OCI-LY1 (cell line): ENCODE measurements at regions not wholly inside any gene's neighbourhood (a gene's known extent, or its start where the extent isn't known, plus 50 kb on each side); places are given as distances from the start of the nearest gene placed in this dataset.

Experiments
- H2AFZ ChIP-seq: fragments of 200-600 bp; sonication (generic), shearing (Covaris generic); 2 replicates; pipeline ENCODE4 v1.6.0; 2014; ENCODE audit warnings: antibody characterized with exemption, mild to moderate bottlenecking, low read length
- H3F3A ChIP-seq: fragments of 200-600 bp; sonication (generic), shearing (Covaris generic); 2 replicates; pipeline ENCODE4 v1.6.0; 2014; ENCODE audit warnings: mild to moderate bottlenecking, antibody characterized with exemption, low read length, moderate library complexity; ENCODE audit not compliant: insufficient read depth
- H3K27ac ChIP-seq: fragments of 200-600 bp; sonication (generic); 2 replicates; pipeline ENCODE4 v1.5.1; 2014; ENCODE audit warnings: low read length, mixed run types, mild to moderate bottlenecking, low read depth; ENCODE audit not compliant: poor library complexity, severe bottlenecking
- H3K27me3 ChIP-seq: fragments of 200-600 bp; sonication (generic); 2 replicates; pipeline ENCODE4 v1.6.0; 2014; ENCODE audit warnings: antibody characterized with exemption, mild to moderate bottlenecking, low read length, moderate library complexity; ENCODE audit not compliant: insufficient read depth
- H3K36me3 ChIP-seq: fragments of 200-600 bp; sonication (generic); 2 replicates; pipeline ENCODE4 v1.6.1; 2014; ENCODE audit warnings: mild to moderate bottlenecking, antibody characterized with exemption, low read length, moderate library complexity, mixed read lengths; ENCODE audit not compliant: insufficient read depth
- H3K4me1 ChIP-seq: fragments of 200-600 bp; sonication (generic); 2 replicates; pipeline ENCODE4 v1.5.1; 2014; ENCODE audit warnings: mild to moderate bottlenecking, low read length, moderate library complexity; ENCODE audit not compliant: insufficient read depth, severe bottlenecking
- H3K4me2 ChIP-seq: fragments of 200-600 bp; sonication (generic), shearing (Covaris generic); 2 replicates; pipeline ENCODE4 v1.6.1; 2014; ENCODE audit warnings: low read length
- H3K4me3 ChIP-seq: fragments of 200-600 bp; sonication (generic); 2 replicates; pipeline ENCODE4 v1.5.1; 2014; ENCODE audit warnings: low read length, low read depth, mild to moderate bottlenecking, mixed read lengths; ENCODE audit not compliant: poor library complexity, severe bottlenecking
- H3K79me2 ChIP-seq: fragments of 200-600 bp; shearing (Covaris generic); 2 replicates; pipeline ENCODE4 v1.6.1; 2016; ENCODE audit warnings: mixed run types, low read length, mixed read lengths; ENCODE audit not compliant: insufficient read depth
- H3K9ac ChIP-seq: fragments of 200-600 bp; sonication (generic), shearing (Covaris generic); 2 replicates; pipeline ENCODE4 v1.6.1; 2014; ENCODE audit warnings: mild to moderate bottlenecking, low read length, mixed read lengths
- H3K9me2 ChIP-seq: fragments of 200-600 bp; sonication (generic), shearing (Covaris generic); 2 replicates; pipeline ENCODE4 v1.6.1; 2014; ENCODE audit warnings: low read depth, mild to moderate bottlenecking, low read length, mixed read lengths
- H3K9me3 ChIP-seq: fragments of 200-600 bp; shearing (Covaris generic); 2 replicates; pipeline ENCODE4 v1.6.1; 2014; ENCODE audit warnings: low read length, mixed read lengths
- H4K20me1 ChIP-seq: fragments of 200-600 bp; sonication (generic), shearing (Covaris generic); 2 replicates; pipeline ENCODE4 v1.6.0; 2016; ENCODE audit warnings: mild to moderate bottlenecking, low read length; ENCODE audit not compliant: insufficient read depth
- EZH2 ChIP-seq: fragments of 200-600 bp; sonication (generic), shearing (Covaris generic); IDR thresholded peaks from 2 replicates; pipeline ENCODE4 v1.8.0; 2017; ENCODE audit warnings: borderline replicate concordance, mixed run types, mild to moderate bottlenecking, antibody characterized with exemption, low read length, moderate library complexity, mixed read lengths
- TF ChIP-seq, protein P1 (sequence below): fragments of 200-600 bp; sonication (generic), shearing (Covaris generic); IDR thresholded peaks from 2 replicates; pipeline ENCODE4 v1.5.1; 2017; ENCODE audit warnings: mild to moderate bottlenecking, antibody characterized with exemption, low read length, moderate library complexity, mixed read lengths

DNA sequence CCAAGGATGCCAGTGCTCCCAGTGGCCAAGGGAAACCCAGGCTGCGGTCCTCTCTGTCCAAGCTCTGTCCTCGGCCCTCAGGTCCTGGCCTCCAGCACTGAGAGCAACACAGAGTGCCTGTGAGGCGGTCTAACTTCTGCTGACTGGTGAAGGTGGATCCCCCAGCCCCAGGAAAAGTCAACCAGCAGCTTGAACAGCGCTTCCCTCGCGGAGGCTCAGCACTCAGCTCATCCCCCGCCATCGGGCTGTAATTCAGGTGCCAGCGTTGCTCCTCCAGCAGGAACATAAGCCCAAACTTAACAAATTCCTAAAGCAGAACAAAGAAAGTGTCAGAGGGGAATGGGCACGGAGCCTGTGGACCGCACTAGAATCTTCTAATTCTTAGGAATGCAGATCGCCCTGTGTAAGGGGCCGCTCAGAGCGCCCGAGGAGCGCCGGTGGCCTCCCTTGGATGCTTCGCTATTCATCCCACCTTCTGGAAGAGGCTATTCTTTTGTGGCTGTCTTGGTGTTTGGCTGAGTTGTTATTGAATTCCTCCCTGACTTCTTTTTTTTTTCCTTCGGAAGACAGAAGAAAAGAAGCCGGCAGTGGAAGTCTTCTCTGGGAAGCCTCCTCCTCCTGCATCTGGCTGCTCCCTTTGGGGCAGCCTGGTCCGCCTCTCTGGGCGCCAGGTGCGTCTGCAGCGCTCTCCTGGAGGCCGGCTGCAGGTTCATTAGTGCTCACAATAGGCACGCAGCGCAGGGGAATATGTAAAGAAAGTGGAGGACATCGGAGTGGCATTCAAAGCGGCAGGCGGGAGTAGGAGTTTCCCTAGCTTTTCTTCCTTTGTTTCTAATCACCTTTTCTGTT lies 905.6 kb downstream of the TSN start:
- H3K4me2 ChIP-seq, result no peak overlapping the region
- no peaks in the 10 kb centered on the region for H3K9me3 ChIP-seq
- no peak overlapping the region for H3K27ac ChIP-seq
- TF ChIP-seq EZH2, result no peak
- H2AFZ ChIP-seq, result no peak overlapping the region
- no peaks in the 10 kb centered on the region for H3K4me1 ChIP-seq
- no peak overlapping the region for H3K9ac ChIP-seq
- no peaks in the 10 kb centered on the region for H3K36me3 ChIP-seq
- no peaks in the 10 kb centered on the region for H4K20me1 ChIP-seq
- no peaks in the 10 kb centered on the region for H3K27me3 ChIP-seq
- H3K4me3 ChIP-seq, result no peak overlapping the region
- H3K9me2 ChIP-seq, result no peaks in the 10 kb centered on the region; the same call in 1 of the 2 replicates
- H3F3A ChIP-seq, result no peaks in the 10 kb centered on the region
- no peaks in the 10 kb centered on the region for H3K79me2 ChIP-seq

DNA sequence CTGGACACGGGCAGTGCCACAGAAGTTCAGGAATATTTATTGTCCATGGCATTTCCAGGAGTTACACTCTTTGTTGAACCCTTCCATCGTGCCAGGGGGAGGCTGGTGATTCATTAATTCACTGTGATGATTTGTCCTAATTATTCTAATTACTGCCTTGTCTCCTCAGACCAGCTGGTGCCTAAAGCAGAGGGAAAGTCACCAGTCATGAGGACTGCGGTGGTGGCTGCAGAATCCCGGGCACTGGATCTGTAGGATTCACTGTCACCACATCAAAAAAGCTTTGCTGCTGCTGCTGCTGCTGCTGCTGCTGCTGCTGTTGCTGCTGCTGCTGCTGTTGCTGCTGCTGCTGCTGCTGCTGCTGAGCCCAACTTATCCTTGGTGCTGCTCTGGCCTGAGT lies 908.2 kb downstream of the TSN start:
- Histone ChIP-seq H3F3A (no peaks in the 10 kb centered on the region), H3K4me2 (no peak overlapping the region), H3K4me3 (no peak overlapping the region), H3K27me3 (no peaks in the 10 kb centered on the region), H3K27ac (no peak overlapping the region), H2AFZ (no peak overlapping the region), H3K9me2 (no peaks in the 10 kb centered on the region), H4K20me1 (no peaks in the 10 kb centered on the region), H3K36me3 (no peaks in the 10 kb centered on the region), H3K9ac (no peak overlapping the region), H3K4me1 (no peaks in the 10 kb centered on the region), H3K79me2 (no peaks in the 10 kb centered on the region), H3K9me3 (no peaks in the 10 kb centered on the region)
- no peak for TF ChIP-seq EZH2
- TF ChIP-seq, protein P1, sequence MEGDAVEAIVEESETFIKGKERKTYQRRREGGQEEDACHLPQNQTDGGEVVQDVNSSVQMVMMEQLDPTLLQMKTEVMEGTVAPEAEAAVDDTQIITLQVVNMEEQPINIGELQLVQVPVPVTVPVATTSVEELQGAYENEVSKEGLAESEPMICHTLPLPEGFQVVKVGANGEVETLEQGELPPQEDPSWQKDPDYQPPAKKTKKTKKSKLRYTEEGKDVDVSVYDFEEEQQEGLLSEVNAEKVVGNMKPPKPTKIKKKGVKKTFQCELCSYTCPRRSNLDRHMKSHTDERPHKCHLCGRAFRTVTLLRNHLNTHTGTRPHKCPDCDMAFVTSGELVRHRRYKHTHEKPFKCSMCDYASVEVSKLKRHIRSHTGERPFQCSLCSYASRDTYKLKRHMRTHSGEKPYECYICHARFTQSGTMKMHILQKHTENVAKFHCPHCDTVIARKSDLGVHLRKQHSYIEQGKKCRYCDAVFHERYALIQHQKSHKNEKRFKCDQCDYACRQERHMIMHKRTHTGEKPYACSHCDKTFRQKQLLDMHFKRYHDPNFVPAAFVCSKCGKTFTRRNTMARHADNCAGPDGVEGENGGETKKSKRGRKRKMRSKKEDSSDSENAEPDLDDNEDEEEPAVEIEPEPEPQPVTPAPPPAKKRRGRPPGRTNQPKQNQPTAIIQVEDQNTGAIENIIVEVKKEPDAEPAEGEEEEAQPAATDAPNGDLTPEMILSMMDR, result no peak

DNA sequence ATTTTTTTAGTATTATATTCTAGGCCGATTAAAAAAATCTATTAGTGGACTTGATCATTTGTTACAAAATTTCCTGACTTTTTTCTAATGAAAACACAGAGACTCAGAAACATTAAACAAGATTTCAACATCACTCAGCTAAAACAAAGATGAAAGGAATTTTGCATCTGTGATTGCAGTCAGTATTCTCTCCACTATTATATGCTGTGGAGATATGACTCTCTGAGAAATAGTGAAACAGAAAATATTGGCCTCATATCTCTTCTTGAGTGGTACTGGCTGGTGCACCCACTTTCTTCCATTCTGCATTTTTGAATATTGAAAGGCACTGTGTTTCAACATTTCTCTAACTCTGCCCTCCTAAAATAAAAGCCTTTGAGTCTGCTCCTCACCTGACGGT lies 914.2 kb downstream of the TSN start:
- TF ChIP-seq EZH2, result no peak
- TF ChIP-seq, protein P1, result no peak
- Histone ChIP-seq H3K27me3 (no peaks in the 10 kb centered on the region), H3F3A (no peaks in the 10 kb centered on the region), H3K4me2 (no peak overlapping the region), H3K4me1 (no peaks in the 10 kb centered on the region), H2AFZ (no peak overlapping the region), H4K20me1 (no peaks in the 10 kb centered on the region), H3K36me3 (no peaks in the 10 kb centered on the region), H3K27ac (no peak overlapping the region), H3K9me2 (no peaks in the 10 kb centered on the region), H3K9me3 (no peaks in the 10 kb centered on the region), H3K4me3 (no peak overlapping the region), H3K9ac (no peak overlapping the region), H3K79me2 (no peaks in the 10 kb centered on the region)

DNA sequence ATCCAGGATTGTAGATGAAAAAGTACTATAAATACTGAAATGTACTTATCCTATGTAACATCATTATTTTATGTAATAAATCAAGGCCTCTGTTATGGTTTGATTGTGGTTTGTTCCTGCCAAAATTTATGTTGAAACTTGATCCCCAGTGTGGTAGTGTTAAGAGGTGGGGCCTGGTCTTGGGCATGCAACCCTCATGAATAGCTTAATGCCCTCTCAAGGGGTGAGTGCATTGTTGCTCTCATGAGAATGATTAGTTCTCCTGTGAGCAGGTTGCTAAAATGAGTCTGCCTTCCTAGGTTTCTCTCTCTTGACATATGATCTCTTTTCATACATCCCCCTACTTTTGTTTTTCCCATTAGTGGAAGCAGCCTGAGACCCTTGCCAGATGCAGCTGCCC lies 915.4 kb downstream of the TSN start:
- Histone ChIP-seq H3K36me3 (no peaks in the 10 kb centered on the region), H2AFZ (no peak overlapping the region), H3K9me3 (no peaks in the 10 kb centered on the region), H3F3A (no peaks in the 10 kb centered on the region), H3K27me3 (no peaks in the 10 kb centered on the region), H3K27ac (no peak overlapping the region), H3K9ac (no peak overlapping the region), H3K4me1 (no peaks in the 10 kb centered on the region), H3K4me3 (no peak overlapping the region), H3K9me2 (no peaks in the 10 kb centered on the region), H4K20me1 (no peaks in the 10 kb centered on the region), H3K4me2 (no peak overlapping the region), H3K79me2 (no peaks in the 10 kb centered on the region)
- TF ChIP-seq EZH2, result no peak
- TF ChIP-seq, protein P1, result no peak
